ENCODE measurements at regions not wholly inside any gene's neighbourhood (a gene's known extent, or its start where the extent isn't known, plus 50 kb on each side); places are given as distances from the start of the nearest gene placed in this dataset.

GRCh38 chr17:77542011-77542410 is 401.2 kb downstream of the SEC14L1 start:
- Mint-ChIP-seq H3K27ac (no peak overlapping the region), H3K4me1 (ENCODE audit: low read depth) (no peaks in the 10 kb centered on the region), H3K36me3 (no peaks in the 10 kb centered on the region)

GRCh38 chr17:77542551-77543490 is 402.1 kb downstream of the SEC14L1 start:
- no peak overlapping the region for H3K27ac Mint-ChIP-seq
- no peaks in the 10 kb centered on the region for H3K9me3 Mint-ChIP-seq (ENCODE audit: low read depth)
- no peaks in the 10 kb centered on the region for H3K36me3 Mint-ChIP-seq
- no peak overlapping the region for H3K4me3 Mint-ChIP-seq
- H3K27me3 Mint-ChIP-seq, result peaks cover 2% of the 10 kb centered on the region
- no peaks in the 10 kb centered on the region for H3K4me1 Mint-ChIP-seq (ENCODE audit: low read depth)

More at GRCh38 chr17:77542011-77542410, 401.2 kb downstream of the SEC14L1 start:
- no peak overlapping the region for H3K4me3 Mint-ChIP-seq
- no peaks in the 10 kb centered on the region for H3K9me3 Mint-ChIP-seq (ENCODE audit: low read depth)
- H3K27me3 Mint-ChIP-seq, result peaks cover 2% of the 10 kb centered on the region

- no peaks in the 10 kb centered on the region for H3K4me1 Mint-ChIP-seq (ENCODE audit: low read depth)
- peaks cover 2% of the 10 kb centered on the region for H3K27me3 Mint-ChIP-seq
- no peaks in the 10 kb centered on the region for H3K9me3 Mint-ChIP-seq (ENCODE audit: low read depth)
- no peak overlapping the region for H3K4me3 Mint-ChIP-seq
- no peak overlapping the region for H3K27ac Mint-ChIP-seq
- no peaks in the 10 kb centered on the region for H3K36me3 Mint-ChIP-seq
These were observed 403.0 kb downstream of the SEC14L1 start for GRCh38 chr17:77543801-77544200.

GRCh38 chr17:77544347-77545110 is 403.8 kb downstream of the SEC14L1 start:
- Mint-ChIP-seq H3K9me3 (ENCODE audit: low read depth) (no peaks in the 10 kb centered on the region), H3K36me3 (no peaks in the 10 kb centered on the region), H3K27me3 (peaks cover 2% of the 10 kb centered on the region), H3K4me3 (no peak overlapping the region), H3K4me1 (ENCODE audit: low read depth) (no peaks in the 10 kb centered on the region), H3K27ac (no peak overlapping the region)

GRCh38 chr17:77546772-77547241 is 406.0 kb downstream of the SEC14L1 start:
- H3K4me1 Mint-ChIP-seq (ENCODE audit: low read depth), result no peaks in the 10 kb centered on the region
- H3K4me3 Mint-ChIP-seq, result no peak overlapping the region
- no peaks in the 10 kb centered on the region for H3K36me3 Mint-ChIP-seq
- H3K27ac Mint-ChIP-seq, result no peak overlapping the region
- H3K9me3 Mint-ChIP-seq (ENCODE audit: low read depth), result no peaks in the 10 kb centered on the region
- no peaks in the 10 kb centered on the region for H3K27me3 Mint-ChIP-seq

- no peaks in the 10 kb centered on the region for H3K4me1 Mint-ChIP-seq (ENCODE audit: low read depth)
- no peaks in the 10 kb centered on the region for H3K27me3 Mint-ChIP-seq
- H3K27ac Mint-ChIP-seq, result no peak overlapping the region
These were observed 408.2 kb downstream of the SEC14L1 start for GRCh38 chr17:77548967-77549366.

GRCh38 chr17:77549726-77550366 is 408.7 kb upstream of the TNRC6C start:
- no peaks in the 10 kb centered on the region for H3K27me3 Mint-ChIP-seq
- H3K4me3 Mint-ChIP-seq, result no peak overlapping the region
- H3K9me3 Mint-ChIP-seq (ENCODE audit: low read depth), result no peaks in the 10 kb centered on the region
- H3K4me1 Mint-ChIP-seq (ENCODE audit: low read depth), result no peaks in the 10 kb centered on the region
- no peaks in the 10 kb centered on the region for H3K36me3 Mint-ChIP-seq
- H3K27ac Mint-ChIP-seq, result no peak overlapping the region

More at GRCh38 chr17:77548967-77549366, 408.2 kb downstream of the SEC14L1 start:
- Mint-ChIP-seq H3K36me3 (no peaks in the 10 kb centered on the region), H3K4me3 (no peak overlapping the region), H3K9me3 (ENCODE audit: low read depth) (no peaks in the 10 kb centered on the region)

GRCh38 chr17:77553459-77554066 is 404.9 kb upstream of the TNRC6C start:
- Mint-ChIP-seq H3K27me3 (no peaks in the 10 kb centered on the region), H3K4me1 (ENCODE audit: low read depth) (no peaks in the 10 kb centered on the region), H3K4me3 (no peak overlapping the region), H3K9me3 (ENCODE audit: low read depth) (no peaks in the 10 kb centered on the region), H3K36me3 (no peaks in the 10 kb centered on the region), H3K27ac (no peak overlapping the region)

- H3K27me3 Mint-ChIP-seq, result no peaks in the 10 kb centered on the region
- no peak overlapping the region for H3K27ac Mint-ChIP-seq
- no peaks in the 10 kb centered on the region for H3K4me1 Mint-ChIP-seq (ENCODE audit: low read depth)
- H3K9me3 Mint-ChIP-seq (ENCODE audit: low read depth), result no peaks in the 10 kb centered on the region
- H3K36me3 Mint-ChIP-seq, result no peaks in the 10 kb centered on the region
- H3K4me3 Mint-ChIP-seq, result no peak overlapping the region
These were observed 403.3 kb upstream of the TNRC6C start for GRCh38 chr17:77555121-77555591.

GRCh38 chr17:77555741-77556291 is 402.7 kb upstream of the TNRC6C start:
- H3K27ac Mint-ChIP-seq, result no peak overlapping the region

GRCh38 chr17:77556383-77557061 is 402.0 kb upstream of the TNRC6C start:
- no peaks in the 10 kb centered on the region for H3K27me3 Mint-ChIP-seq
- no peaks in the 10 kb centered on the region for H3K36me3 Mint-ChIP-seq
- H3K27ac Mint-ChIP-seq, result no peak overlapping the region
- no peaks in the 10 kb centered on the region for H3K9me3 Mint-ChIP-seq (ENCODE audit: low read depth)
- H3K4me3 Mint-ChIP-seq, result no peak overlapping the region
- no peaks in the 10 kb centered on the region for H3K4me1 Mint-ChIP-seq (ENCODE audit: low read depth)

More at GRCh38 chr17:77555741-77556291, 402.7 kb upstream of the TNRC6C start:
- H3K9me3 Mint-ChIP-seq (ENCODE audit: low read depth), result no peaks in the 10 kb centered on the region
- no peak overlapping the region for H3K4me3 Mint-ChIP-seq
- H3K36me3 Mint-ChIP-seq, result no peaks in the 10 kb centered on the region
- no peaks in the 10 kb centered on the region for H3K4me1 Mint-ChIP-seq (ENCODE audit: low read depth)
- no peaks in the 10 kb centered on the region for H3K27me3 Mint-ChIP-seq

- no peaks in the 10 kb centered on the region for H3K9me3 Mint-ChIP-seq (ENCODE audit: low read depth)
- H3K4me1 Mint-ChIP-seq (ENCODE audit: low read depth), result no peaks in the 10 kb centered on the region
- no peak overlapping the region for H3K4me3 Mint-ChIP-seq
- no peaks in the 10 kb centered on the region for H3K36me3 Mint-ChIP-seq
- H3K27me3 Mint-ChIP-seq, result no peaks in the 10 kb centered on the region
- no peak overlapping the region for H3K27ac Mint-ChIP-seq
These were observed 399.5 kb upstream of the TNRC6C start for GRCh38 chr17:77558846-77559626.

- H3K27ac Mint-ChIP-seq, result no peak overlapping the region
- no peaks in the 10 kb centered on the region for H3K27me3 Mint-ChIP-seq
- H3K4me1 Mint-ChIP-seq (ENCODE audit: low read depth), result no peaks in the 10 kb centered on the region
- H3K36me3 Mint-ChIP-seq, result no peaks in the 10 kb centered on the region
- H3K4me3 Mint-ChIP-seq, result no peak overlapping the region
- H3K9me3 Mint-ChIP-seq (ENCODE audit: low read depth), result no peaks in the 10 kb centered on the region
These were observed 398.1 kb upstream of the TNRC6C start for GRCh38 chr17:77560381-77560780.
